Cardiac fibroblast (primary cell): ENCODE measurements at regions not wholly inside any gene's neighbourhood (a gene's known extent, or its start where the extent isn't known, plus 50 kb on each side); places are given as distances from the start of the nearest gene placed in this dataset.

Experiments used
- DNase-seq, 2 donors: peaks; one replicate each; pipeline versions ENCODE4 v3.0.0 to v3.0.0-alpha.2; 2010; ENCODE audit warnings: low read depth in 2 of 2
- H3K4me3 ChIP-seq, 2 donors: replicated peaks in 1 of 2; 1 replicate in 1 of 2; 2 replicates in 1 of 2; pipeline ENCODE4 v1.5.1; 2011; ENCODE audit warnings: low read depth in 2 of 2, low read length in 2 of 2, mild to moderate bottlenecking in 2 of 2, moderate library complexity in 1 of 2
- TF ChIP-seq, protein P1 (sequence below): IDR thresholded peaks from one replicate; pipeline ENCODE4 v1.5.1; 2011; ENCODE audit warnings: low read depth, mild to moderate bottlenecking, low read length, inconsistent platforms

DNA sequence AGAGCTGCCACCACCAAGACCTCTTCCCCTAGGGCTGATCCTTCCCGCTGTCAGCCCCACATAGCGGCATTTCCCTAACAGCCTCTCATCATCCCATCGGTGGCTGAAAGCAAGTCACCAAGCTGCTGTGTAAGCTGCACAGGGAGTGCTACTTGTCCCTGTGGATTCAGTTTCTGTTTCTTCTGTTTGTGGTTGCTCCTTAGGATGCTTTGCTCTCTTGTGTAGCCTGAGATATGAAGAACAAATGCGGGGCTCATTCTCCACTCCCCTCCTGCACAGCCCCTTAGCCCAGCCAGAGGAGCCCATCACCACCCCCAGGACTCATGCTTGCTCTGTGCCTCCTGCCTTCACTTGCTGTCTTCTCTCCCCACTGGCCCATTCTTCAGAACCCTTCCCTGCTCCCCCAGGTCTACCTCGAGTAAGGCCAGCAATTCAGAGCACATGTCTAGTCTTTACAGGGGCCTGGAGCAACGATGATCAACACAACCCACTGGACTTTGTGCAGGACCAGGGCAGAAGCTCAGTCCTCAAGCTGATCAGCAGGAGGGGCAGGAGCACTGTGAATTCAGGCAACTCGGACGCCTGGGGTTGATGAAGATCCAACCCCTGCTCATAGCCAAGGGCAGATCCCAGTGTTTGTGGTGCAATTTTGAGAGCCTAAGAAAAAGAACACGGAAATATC is 82.6 kb upstream of the GALNT2 start:
- no peak overlapping the region for H3K4me3 ChIP-seq
- DNase-seq: no peak
- TF ChIP-seq, protein P1, sequence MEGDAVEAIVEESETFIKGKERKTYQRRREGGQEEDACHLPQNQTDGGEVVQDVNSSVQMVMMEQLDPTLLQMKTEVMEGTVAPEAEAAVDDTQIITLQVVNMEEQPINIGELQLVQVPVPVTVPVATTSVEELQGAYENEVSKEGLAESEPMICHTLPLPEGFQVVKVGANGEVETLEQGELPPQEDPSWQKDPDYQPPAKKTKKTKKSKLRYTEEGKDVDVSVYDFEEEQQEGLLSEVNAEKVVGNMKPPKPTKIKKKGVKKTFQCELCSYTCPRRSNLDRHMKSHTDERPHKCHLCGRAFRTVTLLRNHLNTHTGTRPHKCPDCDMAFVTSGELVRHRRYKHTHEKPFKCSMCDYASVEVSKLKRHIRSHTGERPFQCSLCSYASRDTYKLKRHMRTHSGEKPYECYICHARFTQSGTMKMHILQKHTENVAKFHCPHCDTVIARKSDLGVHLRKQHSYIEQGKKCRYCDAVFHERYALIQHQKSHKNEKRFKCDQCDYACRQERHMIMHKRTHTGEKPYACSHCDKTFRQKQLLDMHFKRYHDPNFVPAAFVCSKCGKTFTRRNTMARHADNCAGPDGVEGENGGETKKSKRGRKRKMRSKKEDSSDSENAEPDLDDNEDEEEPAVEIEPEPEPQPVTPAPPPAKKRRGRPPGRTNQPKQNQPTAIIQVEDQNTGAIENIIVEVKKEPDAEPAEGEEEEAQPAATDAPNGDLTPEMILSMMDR: no peak

DNA sequence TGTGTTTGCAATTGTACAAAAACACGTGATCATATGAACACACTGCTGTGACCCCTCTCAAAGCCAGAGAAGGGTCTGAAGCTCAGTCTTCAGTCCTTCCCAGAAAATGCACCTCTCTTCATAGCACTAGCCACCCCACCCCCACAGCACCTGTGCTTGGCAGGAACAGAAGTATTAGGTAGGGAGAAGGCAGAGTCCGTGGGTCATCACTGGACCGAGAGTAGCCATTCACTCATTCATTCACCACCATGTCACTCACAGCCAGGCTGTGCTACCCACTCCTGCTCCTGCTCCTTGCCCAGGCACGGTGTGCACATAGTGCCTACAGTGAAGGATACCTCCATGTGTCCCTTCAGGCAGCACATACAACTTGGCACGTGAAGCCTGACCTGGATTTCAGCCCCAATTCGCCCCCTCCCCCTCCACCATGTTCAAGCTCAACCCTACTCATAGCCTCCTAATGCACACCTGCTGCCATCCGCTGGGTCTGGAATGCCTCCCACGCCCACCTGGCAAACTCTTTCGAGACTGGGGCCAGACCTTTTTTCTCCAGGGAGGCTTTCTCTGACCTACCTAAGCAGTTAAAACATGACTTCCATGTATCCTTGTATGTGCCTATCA is 81.9 kb upstream of the GALNT2 start:
- H3K4me3 ChIP-seq: no peak overlapping the region
- TF ChIP-seq, protein P1: no peak
- no peak for DNase-seq

DNA sequence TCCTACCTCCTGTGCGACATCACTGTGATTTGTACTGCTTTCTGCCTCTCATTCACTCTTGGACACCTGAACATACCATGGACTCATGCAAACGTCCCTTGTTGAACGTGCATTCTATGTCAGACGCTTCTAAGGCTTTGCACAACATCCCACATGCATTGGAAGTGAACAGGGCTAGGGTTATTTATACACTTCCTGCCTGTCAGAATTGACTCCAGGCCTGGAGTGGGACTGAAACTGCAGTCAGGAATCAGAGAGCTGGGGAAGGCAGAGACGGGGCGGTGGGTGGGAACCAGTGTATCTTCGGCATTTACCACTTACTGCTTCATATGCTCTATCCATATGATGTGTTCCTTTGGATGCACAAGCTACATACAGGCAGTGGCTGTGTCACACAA is 81.4 kb upstream of the GALNT2 start:
- TF ChIP-seq, protein P1: no peak
- no peak for DNase-seq

DNA sequence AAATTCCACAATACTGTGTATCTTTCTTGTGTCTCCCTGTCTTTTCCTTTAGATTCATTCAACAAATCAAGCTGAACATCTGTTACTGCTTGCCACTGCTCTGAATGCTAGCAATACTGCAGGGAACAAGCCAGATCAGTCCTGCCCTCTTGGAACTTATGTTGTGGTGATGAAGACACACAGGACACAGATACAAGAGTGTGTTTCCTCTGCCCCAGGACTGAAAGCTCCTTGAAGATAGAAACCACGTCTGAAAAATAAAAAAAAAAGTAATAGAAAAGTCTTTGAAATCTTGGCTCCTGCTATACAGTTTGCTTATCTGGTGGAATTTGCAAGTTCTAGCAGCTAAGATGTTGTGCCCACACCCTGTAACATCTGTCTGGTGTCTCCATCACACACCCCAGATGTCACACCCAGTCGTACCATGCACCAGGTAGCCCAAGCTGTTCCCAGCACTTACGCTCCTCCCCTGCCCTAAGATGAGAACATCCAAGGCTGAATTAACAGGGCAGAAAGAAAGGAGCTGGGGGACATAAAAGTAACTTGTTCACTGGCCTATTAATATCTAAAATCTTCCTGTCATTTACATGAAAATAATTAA is 80.2 kb upstream of the GALNT2 start:
- H3K4me3 ChIP-seq: no peak overlapping the region
- no peak for DNase-seq
- TF ChIP-seq, protein P1: no peak

More for the DNA sequence above, 81.4 kb upstream of the GALNT2 start:
- H3K4me3 ChIP-seq: no peak overlapping the region

DNA sequence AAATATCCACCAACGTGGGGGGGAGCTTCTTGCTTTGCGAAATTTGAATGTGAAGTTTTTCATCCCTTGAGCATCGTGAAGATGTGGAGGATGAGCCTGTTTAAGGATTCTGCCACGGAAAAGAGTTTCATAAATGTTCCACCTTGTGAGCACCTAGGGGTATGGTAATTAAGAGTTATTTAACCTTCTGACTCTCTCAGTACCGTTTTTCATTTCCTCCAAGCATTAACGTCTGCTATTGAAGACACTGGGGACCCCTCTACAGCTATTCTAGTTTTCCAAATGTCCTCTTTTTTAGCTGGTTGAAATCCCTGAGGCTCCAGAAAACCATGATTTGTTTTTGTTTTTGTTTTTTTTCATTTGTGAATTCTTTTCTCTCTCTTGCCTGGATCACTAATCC is 79.1 kb upstream of the GALNT2 start:
- TF ChIP-seq, protein P1: no peak
- no peak for DNase-seq
- no peak overlapping the region for H3K4me3 ChIP-seq

DNA sequence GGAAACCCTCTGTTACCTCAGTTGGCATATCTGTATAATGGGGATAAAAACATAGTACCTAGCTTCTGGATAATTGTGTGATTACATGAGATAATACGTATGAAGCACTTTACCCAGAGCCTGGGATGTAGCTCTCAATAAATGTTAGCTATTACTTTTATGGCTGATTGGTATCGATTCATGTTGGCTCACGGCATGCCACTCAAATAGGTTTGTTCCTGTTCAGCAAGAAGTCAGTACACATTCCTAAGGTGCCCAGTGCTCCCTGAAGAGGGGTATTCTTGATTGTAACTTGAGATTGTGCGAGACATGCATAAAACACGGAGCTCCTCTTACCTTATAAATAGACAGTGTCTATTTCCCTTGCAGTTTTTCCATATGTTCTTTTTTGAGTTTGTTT is 78.5 kb upstream of the GALNT2 start:
- TF ChIP-seq, protein P1: no peak
- DNase-seq: no peak
- H3K4me3 ChIP-seq: no peak overlapping the region
